Common myeloid progenitor, CD34-positive (primary cell): ENCODE measurements at regions not wholly inside any gene's neighbourhood (a gene's known extent, or its start where the extent isn't known, plus 50 kb on each side); places are given as distances from the start of the nearest gene placed in this dataset.
"Not testable (repeated sequence)": the region's sequence is repeated elsewhere in the genome, so short reads cannot be mapped to it uniquely, and the experiment has no call there.

Experiments used
- CTCF ChIA-PET: fragments of 350-600 bp; sonication (Branson Sonifier 250); formaldehyde crosslinking; loops from one replicate; lab custom pipeline; 2021; ENCODE audit warnings: antibody characterized with exemption; lab: Charles Lee
- POLR2A ChIA-PET: fragments of 350-600 bp; sonication (Branson Sonifier 250); formaldehyde crosslinking; loops from one replicate; lab custom pipeline; 2021; ENCODE audit warnings: antibody characterized with exemption; lab: Charles Lee
- DNase-seq, 3 donors: peaks; one replicate each; pipeline versions ENCODE4 v3.0.0 to v3.0.0-alpha.2; 2013
- H3K27ac ChIP-seq, 2 experiments: 1 replicate in 1 of 2; 2 replicates in 1 of 2; pipeline ENCODE4 v1.7.0; 2013; ENCODE audit warnings: inconsistent platforms in 2 of 2, low read length in 2 of 2, mild to moderate bottlenecking in 2 of 2, low read depth in 1 of 2, moderate library complexity in 1 of 2; ENCODE audit not compliant: severe bottlenecking in 2 of 2, insufficient read depth in 1 of 2, poor library complexity in 1 of 2
- H3K27me3 ChIP-seq, 5 experiments: replicated peaks in 2 of 5; 1 replicate in 3 of 5; 2 replicates in 2 of 5; pipeline versions ENCODE4 v1.6.1 to v1.7.0; 2013; ENCODE audit warnings: low read length in 4 of 5, mild to moderate bottlenecking in 2 of 5, moderate library complexity in 2 of 5, inconsistent platforms in 1 of 5; ENCODE audit not compliant: insufficient read depth in 5 of 5, control insufficient read depth in 4 of 5
- H3K36me3 ChIP-seq, 4 experiments: 1 replicate in 2 of 4; 2 replicates in 2 of 4; pipeline versions ENCODE4 v1.6.1 to v1.7.0; 2013; ENCODE audit warnings: low read length in 3 of 4, control low read depth in 1 of 4, mild to moderate bottlenecking in 1 of 4; ENCODE audit not compliant: control insufficient read depth in 4 of 4, insufficient read depth in 4 of 4
- H3K4me1 ChIP-seq, 4 experiments: 1 replicate in 3 of 4; 2 replicates in 1 of 4; pipeline versions ENCODE4 v1.6.1 to v1.7.1; 2013; ENCODE audit warnings: low read length in 3 of 4, mild to moderate bottlenecking in 3 of 4, control low read depth in 1 of 4, inconsistent platforms in 1 of 4, moderate library complexity in 1 of 4; ENCODE audit not compliant: control insufficient read depth in 4 of 4, insufficient read depth in 4 of 4; ENCODE audit errors: control extremely low read depth in 1 of 4
- H3K4me3 ChIP-seq, 7 experiments: 1 replicate in 4 of 7; 2 replicates in 3 of 7; pipeline versions ENCODE4 v1.5.1 to v1.7.0; 2013; ENCODE audit warnings: mild to moderate bottlenecking in 7 of 7, low read length in 6 of 7, moderate library complexity in 6 of 7, inconsistent platforms in 2 of 7, low read depth in 2 of 7, control low read depth in 1 of 7; ENCODE audit not compliant: insufficient read depth in 4 of 7, control insufficient read depth in 1 of 7; ENCODE audit errors: extremely low read depth in 1 of 7
- H3K9me3 ChIP-seq, 5 experiments: 1 replicate in 4 of 5; 2 replicates in 1 of 5; pipeline versions ENCODE4 v1.6.1 to v1.7.1; 2013; ENCODE audit warnings: low read length in 4 of 5, mild to moderate bottlenecking in 2 of 5, inconsistent platforms in 1 of 5, low read depth in 1 of 5, moderate library complexity in 1 of 5; ENCODE audit not compliant: control insufficient read depth in 4 of 5, insufficient read depth in 2 of 5; ENCODE audit errors: control extremely low read depth in 1 of 5
- WGBS: methylation state at CpG from one replicate; pipeline ENCODE4 v1.1.5; 2013; ENCODE audit not compliant: insufficient coverage; 5-methylcytosine and 5-hydroxymethylcytosine counted together

- CTCF ChIA-PET = no interaction called here
Measured at GRCh38 chr15:24772686-24773373, 97.3 kb downstream of the NPAP1 start.

GRCh38 chr15:24777307-24777706 lies 101.7 kb downstream of the NPAP1 start:
- ChIA-PET POLR2A (no interaction called here), CTCF (no interaction called here)
- Histone ChIP-seq H3K9me3 (peaks cover 0 to 14% (median 5%) of the 10 kb centered on the region in 5 experiments), H3K27me3 (no peaks in the 10 kb centered on the region), H3K4me1 (peaks cover 0 to 4% (median 0%) of the 10 kb centered on the region in 4 experiments), H3K27ac (no peak overlapping the region), H3K36me3 (no peaks in the 10 kb centered on the region), H3K4me3 (no peak overlapping the region)
- DNase-seq = no peak

More at GRCh38 chr15:24772686-24773373, 97.3 kb downstream of the NPAP1 start:
- DNase-seq = peak; percentile 82 to 94 (median 90)
- Histone ChIP-seq H3K27ac (no peak overlapping the region), H3K4me1 (peaks cover 0 to 4% (median 0%) of the 10 kb centered on the region in 4 experiments), H3K27me3 (no peaks in the 10 kb centered on the region), H3K4me3 (peak overlapping the region; percentile 21 to 78 (median 61)), H3K9me3 (peaks cover 0 to 16% (median 7%) of the 10 kb centered on the region in 5 experiments), H3K36me3 (no peaks in the 10 kb centered on the region)
- 26% methylated on average over 36 of the region's 47 CpGs for WGBS
- POLR2A ChIA-PET = no interaction called here

GRCh38 chr15:24784506-24784905 lies 108.9 kb downstream of the NPAP1 start:
- POLR2A ChIA-PET = no interaction called here
- Histone ChIP-seq H3K4me1 (no peaks in the 10 kb centered on the region), H3K9me3 (peaks cover 0 to 2% (median 0%) of the 10 kb centered on the region in 5 experiments), H3K36me3 (no peaks in the 10 kb centered on the region), H3K27me3 (no peaks in the 10 kb centered on the region), H3K4me3 (no peak overlapping the region), H3K27ac (no peak overlapping the region)
- CTCF ChIA-PET = no interaction called here
- DNase-seq = no peak
- 90% methylated on average over 2 of the region's 4 CpGs for WGBS

- ChIA-PET POLR2A (no interaction called here), CTCF (no interaction called here)
- Histone ChIP-seq H3K27ac (no peak overlapping the region), H3K4me3 (no peak overlapping the region), H3K36me3 (no peaks in the 10 kb centered on the region), H3K4me1 (no peaks in the 10 kb centered on the region), H3K27me3 (no peaks in the 10 kb centered on the region), H3K9me3 (peaks cover 0 to 2% (median 0%) of the 10 kb centered on the region in 5 experiments)
- WGBS = 83% methylated on average over 1 of the region's 1 CpG
- DNase-seq = no peak
Measured at GRCh38 chr15:24786347-24786746, 110.8 kb downstream of the NPAP1 start.

- H3K27me3 ChIP-seq, H3K4me3 ChIP-seq, H3K36me3 ChIP-seq, CTCF ChIA-PET, POLR2A ChIA-PET, DNase-seq, H3K4me1 ChIP-seq, H3K27ac ChIP-seq: not testable (repeated sequence)
- WGBS = 69% methylated on average over 3 of the region's 6 CpGs
- peaks cover 0 to 11% (median 4%) of the 10 kb centered on the region in 5 experiments for H3K9me3 ChIP-seq
Measured at GRCh38 chr15:24802624-24803023, 127.0 kb downstream of the NPAP1 start.

GRCh38 chr15:24819680-24820079 lies 135.1 kb upstream of the SNRPN start:
- Histone ChIP-seq H3K27ac (no peak overlapping the region), H3K4me1 (no peaks in the 10 kb centered on the region), H3K36me3 (no peaks in the 10 kb centered on the region), H3K4me3 (no peak overlapping the region), H3K9me3 (peaks cover 0 to 6% (median 5%) of the 10 kb centered on the region in 5 experiments), H3K27me3 (peaks cover 0 to 2% (median 0%) of the 10 kb centered on the region in 5 experiments)
- DNase-seq = no peak
- CTCF ChIA-PET = no interaction called here
- 94% methylated on average over 2 of the region's 2 CpGs for WGBS
- POLR2A ChIA-PET = no interaction called here

- H3K4me3 ChIP-seq = no peak overlapping the region
- ChIA-PET POLR2A (no interaction called here), CTCF (no interaction called here)
- H3K36me3 ChIP-seq = no peaks in the 10 kb centered on the region
- no peak for DNase-seq
- 60% methylated on average over 9 of the region's 11 CpGs for WGBS
- H3K27ac ChIP-seq = no peak overlapping the region
- H3K27me3 ChIP-seq = peaks cover 0 to 2% (median 0%) of the 10 kb centered on the region in 5 experiments
- H3K9me3 ChIP-seq = peaks cover 0 to 7% (median 4%) of the 10 kb centered on the region in 5 experiments
- no peaks in the 10 kb centered on the region for H3K4me1 ChIP-seq
Measured at GRCh38 chr15:24823473-24823872, 131.3 kb upstream of the SNRPN start.
